ENCODE measurements at regions not wholly inside any gene's neighbourhood (a gene's known extent, or its start where the extent isn't known, plus 50 kb on each side); places are given as distances from the start of the nearest gene placed in this dataset.
"Not testable (repeated sequence)": the region's sequence is repeated elsewhere in the genome, so short reads cannot be mapped to it uniquely, and the experiment has no call there.

DNA sequence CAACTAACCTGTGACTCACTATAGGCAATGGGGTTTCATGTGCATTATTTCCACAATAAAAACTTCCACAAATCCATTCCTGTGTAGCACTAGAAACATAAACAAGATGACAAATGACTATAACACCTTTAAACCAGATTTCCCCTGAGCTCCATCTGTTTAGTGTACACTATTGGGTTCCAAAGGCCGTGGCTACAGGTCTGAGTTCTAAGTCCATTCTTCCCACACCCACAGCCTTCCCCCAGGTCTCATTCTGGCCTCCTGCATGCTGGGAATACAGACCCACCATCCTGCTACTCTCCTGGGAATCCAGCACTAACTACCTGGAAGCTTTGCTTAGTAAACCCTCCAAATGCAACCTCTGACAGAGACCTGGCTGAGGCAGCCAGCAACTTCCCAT lies 460.2 kb downstream of the RPIA start:
- not testable (repeated sequence) for DNase-seq (ENCODE audit: low spot score)

DNA sequence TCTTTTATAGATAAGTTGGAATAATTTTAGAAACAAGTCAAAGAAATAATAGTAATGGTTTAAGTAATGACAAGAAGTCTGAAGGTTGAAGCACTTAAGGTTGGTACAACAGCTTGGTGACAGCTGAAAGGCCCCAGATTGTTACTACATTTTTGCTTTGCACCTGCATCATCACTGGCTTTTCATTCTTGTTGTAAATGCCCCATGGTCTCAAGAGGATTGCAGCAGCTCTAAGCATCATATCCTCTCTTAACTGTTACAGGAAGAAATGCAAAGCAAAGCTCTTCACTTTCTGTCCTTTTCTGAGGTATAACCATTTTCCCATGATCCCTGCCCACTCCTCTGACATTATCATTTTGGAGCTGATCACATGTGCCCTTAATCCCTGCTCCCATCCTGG lies 461.0 kb downstream of the RPIA start:
- DNase-seq (ENCODE audit: low spot score), result not testable (repeated sequence)

DNA sequence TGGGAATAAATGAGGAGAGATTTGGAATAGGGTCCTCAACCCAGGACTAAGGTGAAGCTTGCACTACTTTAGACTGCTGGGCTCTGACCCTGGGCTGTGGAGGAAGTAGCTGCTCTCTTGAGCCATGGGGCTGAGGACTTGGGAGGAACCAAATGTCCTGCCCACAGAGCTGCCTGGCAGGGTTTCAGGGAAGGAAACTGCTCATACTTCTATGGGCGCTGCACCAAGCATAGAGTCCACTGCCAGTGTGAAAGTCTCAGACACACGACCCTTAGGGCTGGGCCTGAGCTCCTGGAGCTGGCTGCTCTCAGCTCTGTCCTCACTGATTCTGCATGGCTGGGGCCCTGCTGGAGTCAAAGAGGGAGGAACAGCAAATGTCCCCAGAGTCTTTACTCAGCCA lies 461.7 kb downstream of the RPIA start:
- DNase-seq (ENCODE audit: low spot score), result not testable (repeated sequence)

DNA sequence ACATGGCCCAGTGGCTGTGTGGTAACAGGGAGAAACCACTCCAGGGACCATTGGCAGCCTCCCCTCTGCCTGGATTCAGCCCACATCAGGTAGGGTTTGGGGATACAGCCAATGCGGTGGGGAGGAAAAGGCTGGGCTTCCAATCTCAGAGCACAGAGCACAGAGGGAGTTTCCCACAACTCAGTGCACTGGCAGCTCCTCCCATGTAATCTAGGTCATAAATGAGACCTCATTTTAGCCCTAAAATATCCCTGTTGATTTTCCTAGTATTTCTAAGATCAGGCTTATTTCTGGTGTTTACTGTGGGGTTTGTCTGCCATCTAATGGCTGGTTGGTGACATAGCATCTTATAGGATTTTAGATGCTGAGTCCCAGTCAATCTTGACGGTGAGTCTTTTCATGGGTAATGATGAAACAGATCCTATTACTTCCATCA lies 462.8 kb downstream of the RPIA start:
- not testable (repeated sequence) for DNase-seq (ENCODE audit: low spot score)

DNA sequence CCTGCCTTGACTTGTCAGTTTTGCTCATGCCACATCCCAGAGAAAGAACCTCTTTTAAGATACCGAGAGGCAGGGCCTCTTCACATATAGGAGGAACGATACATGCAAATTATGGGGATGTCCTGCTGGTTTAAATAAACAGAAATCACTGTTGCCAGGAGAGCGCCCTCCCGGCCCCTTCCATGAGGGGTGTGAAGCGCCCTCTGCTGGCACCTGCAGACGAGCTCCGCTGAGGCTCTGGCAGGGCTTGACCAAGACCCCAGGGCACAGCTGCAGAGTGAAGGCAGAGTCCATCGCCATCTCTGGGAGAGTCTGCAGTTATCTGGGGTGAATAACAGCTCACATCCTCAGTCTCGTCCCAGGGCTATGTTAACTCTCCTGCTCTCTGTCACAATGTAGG lies 468.8 kb downstream of the RPIA start:
- not testable (repeated sequence) for DNase-seq (ENCODE audit: low spot score)

DNA sequence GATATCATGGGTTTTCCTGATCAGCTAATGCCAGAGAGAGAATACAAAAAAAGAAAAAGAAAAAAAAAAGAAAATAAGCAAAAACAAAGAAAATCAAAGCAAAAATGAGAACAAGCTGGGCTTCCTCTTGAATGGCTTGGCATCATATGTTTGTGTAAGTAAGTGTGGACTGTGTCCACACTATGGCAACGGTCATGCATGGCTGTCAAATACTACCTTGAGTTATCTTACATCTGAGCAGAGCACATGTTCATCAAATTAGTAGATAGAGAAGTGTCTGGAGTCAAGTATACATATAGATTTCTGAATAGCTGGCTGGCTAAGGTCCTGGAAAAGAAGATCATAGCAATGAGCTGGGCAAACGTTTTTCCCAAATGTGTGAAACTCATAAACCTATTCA lies 470.2 kb downstream of the RPIA start:
- DNase-seq (ENCODE audit: low spot score), result not testable (repeated sequence)

DNA sequence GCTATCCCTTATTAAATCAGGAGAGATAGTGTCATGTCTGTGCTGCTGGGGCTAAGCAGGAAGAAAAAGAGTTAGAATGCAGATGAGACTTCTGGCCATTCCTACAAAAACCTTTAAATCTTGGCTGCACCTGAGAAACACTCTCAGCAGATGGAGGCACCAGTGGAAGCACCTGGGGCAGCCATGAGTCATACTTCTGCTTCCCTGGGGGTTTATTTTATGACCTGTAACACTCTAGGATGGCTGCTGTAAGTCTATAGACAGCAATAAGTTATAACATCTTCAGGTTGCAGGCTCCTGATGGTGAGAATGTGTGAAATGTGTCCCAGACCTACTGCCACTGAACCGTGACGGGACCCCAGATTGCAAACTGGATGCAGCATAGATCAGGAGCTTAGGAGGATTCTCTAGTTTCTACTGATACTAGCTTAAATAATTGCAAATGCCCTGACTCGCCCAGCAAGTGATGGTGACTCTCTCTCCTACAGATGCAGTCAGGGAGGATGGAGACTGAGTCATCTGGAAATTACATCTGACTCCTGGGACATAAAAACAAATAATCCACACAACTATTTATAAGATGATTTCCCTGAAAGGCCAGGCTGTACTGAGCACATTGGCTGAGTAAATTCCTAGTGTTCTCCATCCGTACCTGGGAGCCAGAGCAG lies 479.2 kb downstream of the RPIA start:
- DNase-seq (ENCODE audit: low spot score), result peak; percentile 26

DNA sequence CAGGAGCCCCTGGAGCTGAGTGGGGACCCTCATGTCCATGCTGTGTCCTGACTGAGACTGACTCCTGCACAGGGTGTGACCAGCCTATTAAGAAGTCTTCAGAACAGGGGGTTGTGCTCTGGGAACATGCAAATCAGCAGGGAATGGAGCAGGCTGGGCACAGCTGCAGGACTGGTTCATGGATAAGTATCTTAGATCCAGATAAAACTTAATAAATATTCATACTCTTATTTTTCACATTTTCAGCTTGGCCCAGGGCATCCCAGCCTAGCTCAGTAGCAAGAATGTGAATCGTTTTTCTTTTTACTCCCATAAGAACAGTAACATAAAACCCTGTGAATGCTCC lies 479.7 kb downstream of the RPIA start:
- not testable (repeated sequence) for DNase-seq (ENCODE audit: low spot score)

DNA sequence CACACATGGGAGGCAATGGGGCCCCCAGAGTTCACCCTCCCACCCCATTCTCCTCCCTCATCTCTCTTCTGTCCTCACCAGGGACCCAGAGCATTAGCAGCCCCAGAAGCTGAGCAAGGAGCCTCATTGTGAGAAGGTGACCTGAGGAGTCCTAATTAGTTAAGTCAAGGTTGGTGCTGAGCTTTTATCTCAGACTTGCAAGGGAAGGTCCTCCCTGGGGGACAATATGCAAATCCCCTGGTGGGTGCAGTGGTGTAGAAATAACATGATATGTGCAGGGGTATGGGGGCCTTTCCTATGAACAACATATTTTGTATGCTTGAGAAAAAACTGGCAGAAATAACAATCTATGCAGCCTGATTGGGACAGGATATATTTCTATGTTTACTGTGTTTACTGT lies 485.5 kb downstream of the RPIA start:
- DNase-seq (ENCODE audit: low spot score), result not testable (repeated sequence)

DNA sequence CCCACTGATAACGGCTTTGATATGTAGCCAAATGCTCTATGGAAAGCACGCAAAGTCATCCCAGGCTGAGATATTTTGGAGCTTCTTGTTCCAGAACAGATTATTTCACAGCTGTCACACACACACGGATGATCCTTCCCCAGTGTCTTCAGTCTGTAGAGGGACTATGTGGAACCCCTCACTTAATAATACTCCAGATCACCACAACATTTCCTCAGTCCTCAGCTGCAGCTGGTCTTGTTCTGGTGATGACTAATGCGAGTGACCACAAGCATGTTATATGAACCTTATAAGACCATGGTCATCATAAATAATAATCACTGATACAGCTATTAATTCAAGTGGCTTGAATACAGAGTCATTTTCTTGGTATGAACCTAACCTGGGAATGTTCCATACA lies 490.7 kb downstream of the RPIA start:
- DNase-seq (ENCODE audit: low spot score), result not testable (repeated sequence)

DNA sequence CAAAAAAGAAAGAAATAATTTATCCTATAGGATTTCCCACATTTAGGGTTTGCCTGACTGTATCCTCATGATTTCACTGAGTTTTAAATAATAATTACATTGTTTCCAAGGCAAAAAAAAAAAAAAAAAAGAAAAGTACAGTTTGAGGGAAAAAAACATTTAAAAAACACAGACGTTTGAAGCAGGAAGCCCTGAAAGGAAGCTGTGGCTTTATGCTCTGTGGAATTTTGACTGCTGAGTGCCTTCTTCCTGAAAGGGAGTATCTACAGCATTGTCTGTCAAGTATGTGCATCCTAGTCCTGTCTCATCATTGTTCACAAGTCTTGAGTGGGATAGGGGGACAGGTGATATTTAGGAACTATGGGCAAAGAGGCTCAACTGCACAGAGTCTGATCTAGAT lies 493.3 kb downstream of the RPIA start:
- not testable (repeated sequence) for DNase-seq (ENCODE audit: low spot score)

DNA sequence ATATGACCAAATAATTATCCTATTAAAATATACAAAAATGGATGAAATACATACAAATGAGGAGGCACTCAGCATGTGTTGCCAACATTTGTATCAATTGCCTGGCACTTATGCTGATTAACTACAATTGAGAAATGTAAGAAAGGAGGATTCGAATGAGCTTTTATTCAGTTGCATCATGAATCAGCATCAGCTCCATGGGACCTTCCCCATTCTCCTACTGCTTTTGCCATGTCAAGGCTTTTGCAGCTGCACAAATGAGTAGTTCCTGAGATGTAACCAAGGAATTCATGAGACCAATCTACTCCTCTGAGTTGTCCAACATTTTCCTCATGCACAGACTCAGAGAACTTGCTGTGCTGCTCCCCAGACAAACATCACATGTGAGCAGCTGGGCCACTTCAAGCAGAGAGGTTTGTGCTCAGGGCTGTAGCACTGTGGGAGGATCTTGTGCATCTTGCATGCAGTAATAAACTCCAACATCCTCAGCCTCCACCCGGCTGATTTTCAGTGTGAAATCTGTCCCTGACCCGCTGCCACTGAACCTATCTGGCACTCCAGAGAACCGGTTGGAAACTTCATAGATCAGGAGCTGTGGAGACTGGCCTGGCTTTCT lies 504.3 kb downstream of the RPIA start:
- DNase-seq (ENCODE audit: low spot score), result not testable (repeated sequence)

DNA sequence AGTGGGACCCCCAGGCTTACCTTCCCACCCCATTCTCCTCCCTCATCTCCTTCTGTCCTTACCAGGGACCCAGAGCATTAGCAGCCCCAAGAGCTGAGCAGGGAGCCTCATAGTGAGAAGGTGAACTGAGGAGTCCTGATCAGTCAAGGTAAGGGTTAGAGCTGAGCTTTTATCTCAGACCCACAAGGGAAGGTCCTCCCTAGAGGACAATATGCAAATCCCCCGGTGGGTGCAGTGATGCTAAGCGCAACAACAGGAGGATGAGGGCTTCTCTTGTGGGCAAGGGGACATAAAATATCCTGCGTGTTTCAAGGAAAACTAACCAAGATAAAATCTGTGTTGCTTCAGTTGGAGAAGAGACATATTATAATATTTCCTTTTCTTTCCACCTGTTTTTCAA lies 505.2 kb downstream of the RPIA start:
- DNase-seq (ENCODE audit: low spot score), result not testable (repeated sequence)

DNA sequence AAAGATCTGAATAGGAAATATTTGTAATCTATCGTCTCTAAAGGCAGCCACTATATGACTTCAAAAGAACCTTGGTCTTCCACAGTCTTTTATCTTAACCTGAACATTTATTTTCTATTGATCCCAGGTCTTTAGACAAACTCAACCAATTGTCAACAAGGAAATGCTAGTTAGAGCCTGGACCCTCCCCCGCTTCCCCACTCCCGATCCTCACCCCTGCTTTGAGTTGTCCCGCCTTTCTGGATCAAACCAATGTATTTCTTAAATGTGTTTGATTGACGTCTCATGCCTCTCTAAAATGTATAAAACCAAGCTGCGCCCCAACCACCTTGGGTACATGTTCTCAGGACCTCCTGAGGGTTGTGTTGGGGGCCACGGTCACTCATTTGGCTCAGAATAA lies 506.6 kb downstream of the RPIA start:
- not testable (repeated sequence) for DNase-seq (ENCODE audit: low spot score)

DNA sequence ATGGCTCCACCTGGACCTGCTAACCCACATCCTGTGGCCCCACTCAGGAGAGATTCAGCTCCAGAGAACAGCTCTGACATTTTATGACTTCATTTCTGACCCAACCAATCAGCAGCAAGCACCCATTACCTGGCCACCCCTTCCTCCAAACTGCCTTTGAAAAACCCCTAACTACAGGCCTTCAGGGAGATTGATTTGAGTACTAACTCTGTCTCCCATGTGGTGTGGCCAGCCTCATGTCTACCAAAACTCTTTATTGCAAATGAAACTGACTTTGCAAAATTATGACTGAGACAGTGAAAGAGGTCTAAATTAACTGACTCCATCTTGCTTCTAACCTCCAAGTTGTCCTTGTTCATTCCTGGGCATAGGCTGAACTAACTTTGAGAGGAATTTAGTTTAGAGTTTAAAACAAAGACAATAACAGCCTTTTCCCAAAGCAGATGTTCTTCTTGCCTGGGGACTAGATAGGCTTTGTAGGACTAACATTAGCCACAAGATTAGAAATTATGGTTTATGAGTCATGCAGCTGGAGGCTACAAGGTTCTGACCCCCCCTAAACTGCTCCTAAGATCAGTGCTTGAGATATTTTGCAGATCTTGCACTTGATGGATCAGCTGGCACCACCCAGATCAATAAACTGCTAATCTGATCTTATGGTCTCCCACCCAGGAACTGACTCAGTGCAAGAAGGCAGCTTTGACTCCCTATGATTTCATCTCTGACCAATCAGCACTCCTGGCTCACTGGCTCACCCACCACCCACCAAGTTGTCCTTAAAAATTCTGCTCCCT lies 508.2 kb downstream of the RPIA start:
- DNase-seq (ENCODE audit: low spot score), result not testable (repeated sequence)

DNA sequence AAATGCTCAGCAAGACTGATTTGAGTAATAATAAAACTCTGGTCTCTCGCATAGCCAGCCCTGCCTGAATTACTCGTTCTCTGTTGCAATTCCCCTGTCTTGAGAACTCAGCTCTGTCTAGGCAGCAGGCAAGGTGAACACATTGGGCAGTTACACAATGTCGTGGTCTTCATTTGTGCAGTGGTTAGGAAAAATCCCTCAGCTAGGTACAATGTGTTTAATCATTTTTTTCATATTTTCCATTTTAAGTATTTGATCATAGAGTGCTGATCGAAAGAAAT lies 508.7 kb downstream of the RPIA start:
- DNase-seq (ENCODE audit: low spot score), result not testable (repeated sequence)

DNA sequence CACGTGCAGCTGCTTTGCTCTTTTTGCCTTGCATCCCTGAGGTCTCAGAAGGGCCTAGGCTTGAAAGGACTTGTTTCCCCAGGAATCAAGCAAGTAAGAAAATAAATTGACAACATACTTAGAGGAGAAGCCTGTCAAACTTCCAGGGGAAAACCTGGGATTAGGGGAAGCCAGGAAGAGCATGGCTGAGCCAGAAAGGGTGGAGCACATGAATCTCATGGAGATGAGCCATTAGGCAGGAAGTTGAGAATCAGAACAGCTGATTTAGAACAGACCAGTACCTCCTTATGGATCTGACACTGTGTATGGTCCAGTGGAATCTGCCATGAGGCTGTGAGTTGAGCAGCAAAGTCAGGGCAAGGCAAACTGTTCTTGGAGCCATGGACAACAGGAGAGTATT lies 511.0 kb downstream of the RPIA start:
- DNase-seq (ENCODE audit: low spot score), result not testable (repeated sequence)

DNA sequence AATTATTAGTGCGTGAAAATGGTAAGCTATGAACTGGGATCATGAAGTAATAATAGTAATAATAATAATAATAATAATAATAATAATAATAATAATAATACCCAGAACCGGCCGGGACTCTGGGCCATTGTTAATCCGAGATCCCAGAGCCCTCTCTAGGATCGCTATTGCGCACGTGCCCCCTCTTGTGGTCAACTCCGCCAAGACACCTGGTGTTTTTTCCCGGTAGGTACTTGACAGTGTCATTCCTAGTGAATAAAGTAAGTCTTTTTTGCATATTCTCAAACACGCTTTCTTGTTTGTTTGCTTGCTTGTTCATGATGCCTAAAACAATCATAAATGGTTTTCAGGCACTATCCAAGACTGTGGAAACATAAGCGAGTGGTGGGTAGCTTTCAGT lies 513.7 kb downstream of the RPIA start:
- DNase-seq (ENCODE audit: low spot score), result peak; percentile 23

DNA sequence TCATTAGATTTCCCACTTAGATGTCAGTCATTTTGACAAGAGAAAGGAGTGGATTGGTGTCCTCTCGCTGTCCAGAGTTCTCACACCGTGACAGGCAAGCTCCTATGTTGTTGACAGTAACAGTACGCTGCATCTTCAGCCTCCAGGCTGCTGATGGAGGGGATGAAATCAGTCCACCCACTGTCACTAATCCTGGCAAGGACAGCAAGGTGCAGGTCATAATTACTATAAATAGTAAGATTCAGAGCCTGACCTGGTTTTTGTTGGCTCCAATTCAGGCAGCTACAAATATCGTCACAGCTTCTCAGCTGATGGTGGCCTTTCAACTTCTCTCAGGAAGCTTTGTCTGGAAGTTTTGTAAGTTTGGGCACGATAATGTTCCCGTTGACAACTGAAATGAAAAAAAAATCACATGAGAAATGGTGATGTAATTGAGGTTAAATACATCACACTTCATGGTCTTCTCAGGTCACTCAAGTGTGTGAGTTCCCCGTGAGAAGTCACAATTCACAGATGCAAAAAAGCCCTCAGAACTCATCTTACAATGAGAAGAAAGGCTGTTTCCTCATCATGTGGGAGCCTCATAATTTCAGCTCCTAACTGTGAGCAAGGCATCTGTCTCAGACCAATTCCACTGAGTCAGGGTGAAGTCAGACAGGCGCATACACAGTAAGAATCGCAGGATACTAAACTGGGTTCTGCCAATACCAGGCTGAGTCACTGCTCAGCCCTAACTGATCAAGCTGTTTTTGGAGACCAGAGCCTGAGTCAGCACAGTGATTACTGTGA lies 516.9 kb downstream of the RPIA start:
- DNase-seq (ENCODE audit: low spot score), result peak; percentile 85

DNA sequence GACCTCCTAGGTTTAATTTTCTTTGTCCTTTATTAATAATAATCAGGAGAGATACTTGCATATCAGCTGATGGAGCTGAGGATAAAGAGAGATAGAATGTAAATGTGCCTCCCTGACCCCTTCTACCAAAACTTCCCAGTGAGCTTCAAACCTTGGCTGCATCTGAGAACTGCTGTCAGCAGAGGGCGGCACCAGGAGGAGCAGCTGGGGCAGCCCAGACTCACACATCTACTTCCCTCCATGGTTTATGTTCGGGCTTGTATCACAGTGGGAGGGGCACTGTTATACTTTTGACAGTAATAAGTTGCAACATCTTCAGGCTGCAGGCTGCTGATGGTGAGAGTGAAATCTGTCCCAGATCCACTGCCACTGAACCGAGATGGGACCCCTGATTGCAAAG lies 521.7 kb downstream of the RPIA start:
- DNase-seq (ENCODE audit: low spot score), result not testable (repeated sequence)

DNA sequence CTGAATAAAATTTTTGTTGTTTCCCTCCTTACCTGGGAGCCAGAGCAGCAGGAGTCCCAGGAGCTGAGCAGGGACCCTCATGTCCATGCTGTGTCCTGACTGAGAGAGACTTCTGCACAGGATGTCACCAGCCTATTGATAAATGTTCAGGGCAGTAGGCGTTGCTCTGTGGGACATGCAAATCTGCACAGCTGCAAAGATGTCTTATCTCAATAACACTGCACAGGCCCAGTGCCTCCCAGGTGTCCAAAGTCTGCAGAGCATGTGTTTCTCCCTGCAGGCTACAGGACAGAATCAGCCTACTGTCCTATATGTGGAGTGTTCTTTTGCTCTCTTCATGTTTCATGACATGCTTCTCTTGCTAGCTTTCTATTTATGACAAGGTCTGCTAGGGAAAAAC lies 522.3 kb downstream of the RPIA start:
- not testable (repeated sequence) for DNase-seq (ENCODE audit: low spot score)

DNA sequence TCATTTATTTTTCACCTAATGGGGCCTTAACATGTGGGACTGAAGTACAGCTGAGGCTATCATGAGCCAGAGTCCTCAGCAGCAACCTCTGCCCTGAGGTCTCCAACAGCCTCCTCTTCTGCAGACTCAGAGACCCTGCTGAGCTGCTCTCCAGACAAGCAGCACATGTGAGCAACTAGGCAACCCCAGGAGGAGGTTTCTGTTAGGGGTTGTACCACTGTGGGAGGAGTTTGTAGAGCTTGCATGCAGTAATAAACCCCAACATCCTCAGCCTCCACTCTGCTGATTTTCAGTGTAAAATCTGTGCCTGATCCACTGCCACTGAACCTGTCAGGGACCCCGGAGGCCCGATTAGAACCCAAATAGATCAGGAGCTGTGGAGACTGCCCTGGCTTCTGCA lies 530.0 kb downstream of the RPIA start:
- not testable (repeated sequence) for DNase-seq (ENCODE audit: low spot score)

All from kidney tubule cell (primary cell).